ENCODE measurements at regions not wholly inside any gene's neighbourhood (a gene's known extent, or its start where the extent isn't known, plus 50 kb on each side); places are given as distances from the start of the nearest gene placed in this dataset.

DNA sequence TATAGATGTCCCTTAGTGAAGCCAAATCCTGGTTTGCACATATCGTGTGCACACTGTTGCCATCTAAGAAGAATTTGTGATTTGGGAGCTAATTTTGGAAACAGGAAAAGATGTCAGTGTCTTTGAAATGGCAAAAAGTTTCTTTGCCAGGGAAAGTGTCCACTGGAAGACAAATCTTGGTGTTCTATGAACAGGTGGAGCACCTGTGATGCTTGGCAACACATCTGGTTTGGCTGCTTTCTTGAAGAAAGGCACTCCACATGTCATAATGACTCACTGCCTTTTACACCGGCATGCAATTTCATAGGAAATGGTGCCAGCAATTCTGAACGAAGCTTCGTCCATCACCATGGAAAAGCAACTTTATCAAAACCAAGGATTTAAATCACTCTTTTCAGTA, 1040.0 kb upstream of the MAP3K7 start:
- TF ChIP-seq EZH2 (optimal IDR thresholded peaks at IDR 0.05; ENCODE audit: low read depth, low read length) (no peak), CTCF (IDR thresholded peaks at IDR 0.05; ENCODE audit: low read length) (no peak), EZH2phosphoT487 (IDR thresholded peaks at IDR 0.05; ENCODE audit: low read length) (no peak)

Data from MM.1S (cell line).